ENCODE measurements at regions not wholly inside any gene's neighbourhood (a gene's known extent, or its start where the extent isn't known, plus 50 kb on each side); places are given as distances from the start of the nearest gene placed in this dataset.

DNA sequence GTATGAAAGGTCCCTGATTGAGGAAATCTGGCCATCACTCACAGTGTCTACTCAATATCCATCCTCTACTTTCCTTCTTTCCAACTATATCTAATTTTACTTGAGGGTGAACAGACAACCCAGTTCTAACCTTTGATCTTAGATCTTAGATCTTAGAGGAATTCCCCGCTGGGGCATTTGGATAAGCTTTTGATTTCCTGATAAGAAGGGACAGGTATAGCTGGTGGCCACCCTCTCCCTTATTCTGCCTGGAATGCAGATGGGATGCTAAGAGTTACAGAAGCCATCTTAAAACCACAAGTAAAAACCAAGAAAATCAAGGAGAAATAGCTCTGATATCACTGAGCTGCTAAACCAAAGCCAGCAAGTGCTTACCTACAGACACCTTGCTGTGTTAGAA lies 77.2 kb upstream of the ACSL3 start:
- Mint-ChIP-seq H3K4me3 (no peak overlapping the region), H3K36me3 (ENCODE audit: low read depth) (no peaks in the 10 kb centered on the region), H3K9me3 (peaks cover 5% of the 10 kb centered on the region), H3K27ac (no peak overlapping the region), H3K27me3 (peaks cover 18% of the 10 kb centered on the region), H3K4me1 (no peaks in the 10 kb centered on the region)
- ChIA-PET CTCF (interaction anchor here (0.9 to 1.2 kb wide), 3 partner anchors 19 to 156 kb away, joined by 3 read pairs; no protein-coding TSS in a partner anchor), POLR2A (no interaction called here)
- DNase-seq: no peak

- H3K4me1 Mint-ChIP-seq: peaks cover 17% of the 10 kb centered on the region
- ChIA-PET POLR2A (no interaction called here), CTCF (interaction anchor here (1.5 kb wide), 1 partner anchor 41 kb away, joined by 3 read pairs; no protein-coding TSS in a partner anchor)
- H3K9me3 Mint-ChIP-seq: no peaks in the 10 kb centered on the region
- H3K36me3 Mint-ChIP-seq (ENCODE audit: low read depth): no peaks in the 10 kb centered on the region
- no peak overlapping the region for H3K4me3 Mint-ChIP-seq
- no peak for DNase-seq
- no peak overlapping the region for H3K27ac Mint-ChIP-seq
- no peaks in the 10 kb centered on the region for H3K27me3 Mint-ChIP-seq
Observed at GRCh38 chr2:222790932-222791331, 69.9 kb upstream of the ACSL3 start.

GRCh38 chr2:222792001-222792611 lies 68.7 kb upstream of the ACSL3 start:
- Mint-ChIP-seq H3K4me1 (peaks cover 17% of the 10 kb centered on the region), H3K27me3 (no peaks in the 10 kb centered on the region), H3K36me3 (ENCODE audit: low read depth) (no peaks in the 10 kb centered on the region), H3K9me3 (no peaks in the 10 kb centered on the region), H3K4me3 (no peak overlapping the region), H3K27ac (no peak overlapping the region)
- DNase-seq: no peak
- CTCF ChIA-PET: no interaction called here
- POLR2A ChIA-PET: no interaction called here

- no peak for DNase-seq
- Mint-ChIP-seq H3K27ac (no peak overlapping the region), H3K4me1 (peaks cover 6% of the 10 kb centered on the region), H3K9me3 (no peaks in the 10 kb centered on the region), H3K36me3 (ENCODE audit: low read depth) (no peaks in the 10 kb centered on the region), H3K27me3 (no peaks in the 10 kb centered on the region), H3K4me3 (no peak overlapping the region)
- ChIA-PET CTCF (interaction anchor here (0.6 to 1.2 kb wide), 2 partner anchors 19 to 77 kb away, joined by 3 to 4 read pairs; no protein-coding TSS in a partner anchor), POLR2A (no interaction called here)
Observed at GRCh38 chr2:222794585-222795449, 66.0 kb upstream of the ACSL3 start.

DNA sequence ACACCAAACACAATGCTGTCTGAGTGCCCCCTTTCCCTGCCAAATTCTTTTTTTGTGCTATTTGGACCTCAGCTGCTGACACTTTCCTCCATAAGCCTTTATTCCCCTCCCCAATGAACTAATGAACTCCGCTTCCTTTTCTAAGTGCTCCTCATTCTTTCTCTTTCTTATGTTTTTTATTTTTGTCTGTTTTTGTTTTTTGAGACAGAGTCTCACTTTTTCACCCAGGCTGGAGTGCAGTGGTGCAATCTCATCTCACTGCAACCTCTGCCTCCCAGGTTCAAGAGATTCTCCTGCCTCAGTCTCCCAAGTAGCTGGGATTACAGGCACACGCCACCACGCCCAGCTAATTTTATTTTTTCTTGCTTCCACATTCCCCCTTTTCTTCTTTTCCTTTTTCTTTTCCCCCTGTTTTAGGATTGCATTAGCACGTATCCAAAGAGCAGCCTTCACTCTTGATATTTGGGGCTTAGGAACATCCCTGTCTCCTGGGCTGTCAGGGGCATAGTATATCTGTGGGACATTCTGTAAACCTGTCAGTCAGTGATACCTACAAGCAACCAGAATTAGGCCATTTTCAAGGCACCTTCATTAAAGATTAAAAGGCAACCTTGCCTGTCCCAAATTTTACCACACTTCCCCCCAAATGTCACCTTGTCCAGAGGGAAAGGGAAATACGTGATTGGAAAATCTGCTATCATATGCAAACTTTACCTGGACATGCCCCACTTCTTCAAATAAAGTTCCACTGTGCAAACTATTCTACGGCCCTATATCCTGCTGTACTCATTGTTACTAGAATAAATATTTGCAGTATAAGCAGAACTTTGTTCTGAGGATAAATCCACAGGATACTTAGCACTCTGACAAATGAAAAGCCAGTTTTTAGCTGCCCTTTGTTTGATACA lies 65.1 kb upstream of the ACSL3 start:
- Mint-ChIP-seq H3K36me3 (ENCODE audit: low read depth) (no peaks in the 10 kb centered on the region), H3K9me3 (no peaks in the 10 kb centered on the region), H3K4me1 (peaks cover 1% of the 10 kb centered on the region), H3K27me3 (no peaks in the 10 kb centered on the region), H3K4me3 (no peak overlapping the region), H3K27ac (no peak overlapping the region)
- ChIA-PET POLR2A (no interaction called here), CTCF (interaction anchor here (0.6 to 1.2 kb wide), 2 partner anchors 18 to 78 kb away, joined by 3 to 4 read pairs; no protein-coding TSS in a partner anchor)
- DNase-seq: no peak

DNA sequence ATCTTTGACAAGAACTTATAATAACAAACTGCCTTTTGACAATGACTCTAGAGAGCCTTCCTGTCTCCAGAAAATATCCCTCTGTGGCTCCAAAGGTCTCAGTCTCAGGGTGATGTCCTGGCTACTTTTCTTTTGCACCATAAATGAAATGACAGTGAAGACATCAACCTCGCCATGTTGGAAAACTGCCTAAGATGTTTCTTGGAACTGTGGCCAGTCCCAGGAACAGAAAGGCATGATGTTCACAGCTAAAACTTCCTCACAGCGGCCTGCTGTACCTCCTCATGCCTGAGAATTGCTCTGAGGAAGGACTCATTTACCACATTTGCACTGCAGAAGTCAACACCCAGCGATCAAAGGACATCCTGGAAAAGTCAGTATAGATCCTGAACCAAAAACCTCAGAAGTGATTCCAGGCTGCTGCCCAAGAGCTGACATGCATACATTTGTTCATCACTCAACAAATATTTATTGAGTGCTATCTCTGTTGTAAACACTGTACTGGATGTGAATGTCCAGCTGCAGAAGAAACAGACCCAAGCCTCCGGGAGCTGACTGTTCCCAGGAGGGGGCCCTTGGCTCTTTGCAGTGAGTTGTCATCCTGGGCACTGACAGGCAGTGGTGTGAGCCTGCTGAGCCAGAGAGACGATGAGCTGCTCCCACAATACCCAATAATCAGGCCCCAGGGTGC lies 64.3 kb upstream of the ACSL3 start:
- CTCF ChIA-PET: interaction anchor here (0.6 to 1.5 kb wide), 5 partner anchors 8 to 28 kb away, joined by 3 to 7 read pairs (median 4); no protein-coding TSS in a partner anchor
- Mint-ChIP-seq H3K4me3 (no peak overlapping the region), H3K9me3 (no peaks in the 10 kb centered on the region), H3K4me1 (no peaks in the 10 kb centered on the region), H3K36me3 (ENCODE audit: low read depth) (no peaks in the 10 kb centered on the region), H3K27ac (no peak overlapping the region), H3K27me3 (no peaks in the 10 kb centered on the region)
- no peak for DNase-seq
- POLR2A ChIA-PET: no interaction called here

GRCh38 chr2:222797261-222797660 lies 63.6 kb upstream of the ACSL3 start:
- POLR2A ChIA-PET: no interaction called here
- no peak for DNase-seq
- Mint-ChIP-seq H3K36me3 (ENCODE audit: low read depth) (no peaks in the 10 kb centered on the region), H3K4me3 (no peak overlapping the region), H3K27me3 (peaks cover under 1% of the 10 kb centered on the region), H3K4me1 (no peaks in the 10 kb centered on the region), H3K27ac (no peak overlapping the region), H3K9me3 (no peaks in the 10 kb centered on the region)
- CTCF ChIA-PET: interaction anchor here (0.6 to 1.5 kb wide), 5 partner anchors 9 to 140 kb away, joined by 3 to 7 read pairs (median 4); no protein-coding TSS in a partner anchor

DNA sequence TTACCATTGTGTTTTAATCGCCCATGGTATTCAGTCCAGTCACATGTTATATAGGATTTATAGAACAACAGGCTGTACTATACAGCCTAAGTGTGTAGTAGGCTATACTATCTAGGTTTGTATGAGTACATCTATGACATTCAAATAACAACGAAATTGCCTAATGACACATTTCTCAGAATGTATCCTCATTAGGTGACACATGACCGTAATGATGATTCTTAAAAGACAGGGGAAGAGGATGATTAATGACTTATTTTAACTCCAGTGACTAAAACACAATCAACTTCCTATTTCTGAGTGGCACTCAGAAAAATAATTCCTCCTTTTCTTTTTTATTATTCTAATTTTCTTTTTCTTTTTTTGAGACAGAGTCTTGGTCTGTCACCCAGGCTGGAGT lies 63.0 kb upstream of the ACSL3 start:
- H3K4me1 Mint-ChIP-seq: no peaks in the 10 kb centered on the region
- H3K36me3 Mint-ChIP-seq (ENCODE audit: low read depth): no peaks in the 10 kb centered on the region
- no peak for DNase-seq
- no peak overlapping the region for H3K27ac Mint-ChIP-seq
- ChIA-PET CTCF (interaction anchor here (0.6 to 1.5 kb wide), 3 partner anchors 8 to 140 kb away, joined by 4 to 7 read pairs (median 5); no protein-coding TSS in a partner anchor), POLR2A (interaction anchor here (0.7 kb wide), 1 partner anchor 92 kb away, joined by 3 read pairs; no protein-coding TSS in a partner anchor)
- no peaks in the 10 kb centered on the region for H3K9me3 Mint-ChIP-seq
- peaks cover 4% of the 10 kb centered on the region for H3K27me3 Mint-ChIP-seq
- H3K4me3 Mint-ChIP-seq: no peak overlapping the region

DNA sequence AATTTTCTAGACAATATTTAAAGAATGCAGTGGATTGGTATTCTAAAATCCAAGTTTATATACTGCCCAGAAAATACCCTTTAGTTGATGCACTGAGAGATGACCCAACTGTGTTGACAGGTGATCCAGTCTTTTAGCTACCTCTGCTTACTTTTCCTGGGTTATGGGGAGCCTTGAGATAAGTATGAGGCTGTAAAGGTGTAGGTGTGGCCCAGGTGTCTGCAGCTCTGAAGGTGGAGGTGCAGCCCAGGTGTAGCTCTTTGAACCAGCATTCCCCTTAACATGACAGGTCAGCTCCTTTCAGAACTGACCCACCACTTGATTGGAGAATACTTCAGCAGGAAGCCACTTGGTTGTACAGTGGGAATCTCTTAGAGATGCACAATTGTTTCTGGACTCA lies 62.3 kb upstream of the ACSL3 start:
- H3K4me1 Mint-ChIP-seq: no peaks in the 10 kb centered on the region
- no peak for DNase-seq
- no peaks in the 10 kb centered on the region for H3K36me3 Mint-ChIP-seq (ENCODE audit: low read depth)
- H3K27ac Mint-ChIP-seq: no peak overlapping the region
- ChIA-PET CTCF (interaction anchor here (0.7 to 0.9 kb wide), 2 partner anchors 9 to 63 kb away, joined by 3 to 4 read pairs; no protein-coding TSS in a partner anchor), POLR2A (interaction anchor here (0.7 kb wide), 1 partner anchor 93 kb away, joined by 3 read pairs; no protein-coding TSS in a partner anchor)
- H3K9me3 Mint-ChIP-seq: no peaks in the 10 kb centered on the region
- no peak overlapping the region for H3K4me3 Mint-ChIP-seq
- H3K27me3 Mint-ChIP-seq: peaks cover 4% of the 10 kb centered on the region

- Mint-ChIP-seq H3K27ac (no peak overlapping the region), H3K4me1 (no peaks in the 10 kb centered on the region), H3K36me3 (ENCODE audit: low read depth) (no peaks in the 10 kb centered on the region), H3K9me3 (no peaks in the 10 kb centered on the region), H3K27me3 (peaks cover 4% of the 10 kb centered on the region), H3K4me3 (no peak overlapping the region)
- ChIA-PET CTCF (interaction anchor here (0.9 kb wide), 1 partner anchor 64 kb away, joined by 3 read pairs; no protein-coding TSS in a partner anchor), POLR2A (no interaction called here)
- DNase-seq: no peak
Observed at GRCh38 chr2:222799262-222799918, 61.4 kb upstream of the ACSL3 start.

DNA sequence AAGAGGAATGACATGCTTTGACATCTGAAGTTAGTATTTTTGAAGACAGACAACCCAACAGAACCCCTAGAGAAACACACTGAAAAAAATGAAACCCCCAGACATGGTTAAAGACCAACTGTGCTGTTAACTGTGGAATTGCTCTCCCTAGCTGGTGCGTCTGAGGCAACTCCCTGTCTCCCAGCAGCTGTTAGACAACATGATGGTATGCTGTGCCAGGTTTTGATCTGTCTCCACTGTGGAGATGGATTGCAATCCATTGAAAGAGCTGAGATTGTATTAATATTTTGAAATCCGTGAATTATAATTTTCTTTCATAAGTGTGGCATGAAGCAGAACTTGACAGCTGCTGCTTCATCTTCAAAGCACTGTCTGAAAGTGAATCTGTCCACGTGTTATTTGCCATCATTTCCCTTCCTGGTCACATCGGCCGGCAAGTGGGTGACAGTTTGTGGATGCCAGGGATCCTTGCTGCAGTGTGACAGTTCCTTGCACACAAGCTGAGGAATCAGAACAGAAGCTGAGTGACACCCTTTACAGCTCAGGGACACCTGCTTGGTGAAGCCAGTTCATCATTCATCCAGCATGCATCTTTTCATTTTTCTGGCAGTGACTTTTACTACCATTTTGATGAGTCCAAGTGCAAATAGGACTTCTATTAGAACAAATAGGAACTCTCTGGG lies 58.2 kb upstream of the ACSL3 start:
- H3K4me1 Mint-ChIP-seq: no peaks in the 10 kb centered on the region

More for the DNA sequence above, 58.2 kb upstream of the ACSL3 start:
- no peaks in the 10 kb centered on the region for H3K36me3 Mint-ChIP-seq (ENCODE audit: low read depth)
- POLR2A ChIA-PET: no interaction called here
- no peak overlapping the region for H3K4me3 Mint-ChIP-seq
- H3K27me3 Mint-ChIP-seq: peaks cover 4% of the 10 kb centered on the region
- no peaks in the 10 kb centered on the region for H3K9me3 Mint-ChIP-seq
- CTCF ChIA-PET: interaction anchor here (1.1 kb wide), 1 partner anchor 16 kb away, joined by 3 read pairs; no protein-coding TSS in a partner anchor
- DNase-seq: no peak
- H3K27ac Mint-ChIP-seq: no peak overlapping the region

All from activated CD4-positive, alpha-beta T cell treated with anti-CD3 and anti-CD28 coated beads, Interleukin-2, amount 10 ng/mL, durations not matched to agents 7 days and 5 days (primary cell).